Adrenal gland (tissue), 9 donors: ENCODE measurements at regions not wholly inside any gene's neighbourhood (a gene's known extent, or its start where the extent isn't known, plus 50 kb on each side); places are given as distances from the start of the nearest gene placed in this dataset.

Experiments
- DNase-seq, 7 donors: peaks; one replicate each; pipeline ENCODE4 v3.0.0-alpha.2; 2019 to 2020
- H3K27ac ChIP-seq, 5 donors: fragments of 200-600 bp; sonication (generic) in 4 of 5; 1 replicate in 3 of 5; 2 replicates in 2 of 5; pipeline versions ENCODE4 v1.5.1 to v1.8.0; 2016 to 2020; ENCODE audit warnings: mild to moderate bottlenecking in 1 of 5
- H3K27me3 ChIP-seq: fragments of 200-600 bp; 2 replicates; pipeline ENCODE4 v1.8.0; 2021
- H3K36me3 ChIP-seq, 2 donors: fragments of 200-600 bp; replicated peaks in 1 of 2; 1 replicate in 1 of 2; 2 replicates in 1 of 2; pipeline versions ENCODE4 v1.5.1 to v1.8.0; 2018 to 2022
- H3K4me1 ChIP-seq, 2 donors: fragments of 200-600 bp; replicated peaks in 1 of 2; 1 replicate in 1 of 2; 2 replicates in 1 of 2; pipeline versions ENCODE4 v1.5.1 to v1.8.0; 2018 to 2021
- H3K4me3 ChIP-seq, 4 donors: fragments of 200-600 bp; sonication (generic) in 3 of 4; one replicate each; pipeline ENCODE4 v1.5.1; 2016 to 2018
- H3K9me3 ChIP-seq, 3 donors: fragments of 200-600 bp; sonication (generic) in 1 of 3; replicated peaks in 1 of 3; 1 replicate in 2 of 3; 2 replicates in 1 of 3; pipeline versions ENCODE4 v1.5.1 to v1.8.0; 2016 to 2021
- POLR2A ChIP-seq, 2 donors: fragments of 450-650 bp; IDR thresholded peaks; one replicate each; pipeline ENCODE4 v1.6.1; 2017; ENCODE audit warnings: antibody characterized with exemption in 2 of 2, mild to moderate bottlenecking in 2 of 2, moderate library complexity in 1 of 2
- WGBS, 4 donors: extraction: QIAGEN DNeasy Blood & Tissue Kit in 2 of 4; methylation state at CpG; one replicate each; pipeline versions ENCODE4 v1.1.5 to v1.1.7; 2013 to 2017; 5-methylcytosine and 5-hydroxymethylcytosine counted together
- intact Hi-C, 2 donors: fragments of 100-400 bp; cut with DNase I; formaldehyde crosslinking; loops; one replicate each; pipeline versions ENCODE4 v1.14.1 to v1.15.0; 2022 to 2023
- TF ChIP-seq, protein P1 (sequence below), 6 experiments: fragments of 450-650 bp in 4 of 6; fragments of 200-600 bp in 2 of 6; sonication (generic) in 1 of 6; IDR thresholded peaks; 1 replicate in 5 of 6; 2 replicates in 1 of 6; pipeline versions ENCODE4 v1.5.1 to v1.8.0; 2016 to 2021; ENCODE audit warnings: antibody characterized with exemption in 6 of 6, mild to moderate bottlenecking in 2 of 6, moderate library complexity in 1 of 6
- donor health status: healthy with polysubstance abuse.
- donor health status: Bipolar disorder and iron deficiency.
- donor health status: DM: yes; HTN: yes; CAD: no.
- donor health status: DM: no; HTN: no; CAD: no.
- donor health status: DM: no; HTN: no; CAD: no.

DNA sequence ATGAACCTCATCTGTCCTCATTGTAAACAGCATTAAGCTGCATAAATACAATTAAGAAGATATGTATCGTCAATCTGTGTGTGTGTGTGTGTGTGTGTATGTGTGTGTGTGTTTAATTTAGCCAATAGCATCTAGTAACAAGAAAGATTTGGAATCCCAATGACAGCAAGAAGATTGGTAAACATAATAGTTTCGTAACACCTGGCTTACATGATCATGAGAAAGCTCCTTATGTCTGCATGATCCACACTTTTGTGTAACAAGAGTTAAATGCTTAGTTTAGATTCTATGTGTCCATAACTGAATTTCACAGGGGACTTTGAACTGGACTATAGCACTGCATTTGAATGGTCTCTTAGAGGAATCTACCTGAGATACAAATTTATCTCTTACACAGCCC is 191.0 kb upstream of the BET1 start:
- DNase-seq: no peak
- WGBS, 4 donors: 87 to 95% (median 91%) methylated on average over 2 of the region's 2 CpGs

DNA sequence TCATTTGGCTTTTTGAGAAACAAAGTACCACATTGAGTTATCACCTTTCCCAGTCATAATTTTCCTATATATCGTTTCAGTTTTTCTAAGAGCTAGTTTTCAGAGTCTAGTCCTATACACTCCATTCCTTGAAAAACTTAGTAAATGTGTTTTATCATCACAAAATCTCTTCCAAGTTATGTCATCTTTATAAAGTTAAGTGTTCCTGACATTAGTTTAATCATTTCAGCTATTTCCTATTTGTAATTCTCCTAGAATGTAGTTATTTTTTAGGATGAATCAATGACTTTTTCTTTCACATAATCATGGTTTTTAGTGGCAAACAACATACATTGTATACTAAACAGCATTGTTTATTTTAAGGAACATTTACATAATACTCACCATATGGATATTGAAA is 191.7 kb upstream of the BET1 start:
- Histone ChIP-seq H3K9me3 (no peaks in the 10 kb centered on the region), H3K36me3 (no peaks in the 10 kb centered on the region), H3K27ac (no peak overlapping the region), H3K27me3 (no peaks in the 10 kb centered on the region), H3K4me3 (no peak overlapping the region), H3K4me1 (peaks cover 0 to under 1% of the 10 kb centered on the region in 2 donors)
- TF ChIP-seq, protein P1, sequence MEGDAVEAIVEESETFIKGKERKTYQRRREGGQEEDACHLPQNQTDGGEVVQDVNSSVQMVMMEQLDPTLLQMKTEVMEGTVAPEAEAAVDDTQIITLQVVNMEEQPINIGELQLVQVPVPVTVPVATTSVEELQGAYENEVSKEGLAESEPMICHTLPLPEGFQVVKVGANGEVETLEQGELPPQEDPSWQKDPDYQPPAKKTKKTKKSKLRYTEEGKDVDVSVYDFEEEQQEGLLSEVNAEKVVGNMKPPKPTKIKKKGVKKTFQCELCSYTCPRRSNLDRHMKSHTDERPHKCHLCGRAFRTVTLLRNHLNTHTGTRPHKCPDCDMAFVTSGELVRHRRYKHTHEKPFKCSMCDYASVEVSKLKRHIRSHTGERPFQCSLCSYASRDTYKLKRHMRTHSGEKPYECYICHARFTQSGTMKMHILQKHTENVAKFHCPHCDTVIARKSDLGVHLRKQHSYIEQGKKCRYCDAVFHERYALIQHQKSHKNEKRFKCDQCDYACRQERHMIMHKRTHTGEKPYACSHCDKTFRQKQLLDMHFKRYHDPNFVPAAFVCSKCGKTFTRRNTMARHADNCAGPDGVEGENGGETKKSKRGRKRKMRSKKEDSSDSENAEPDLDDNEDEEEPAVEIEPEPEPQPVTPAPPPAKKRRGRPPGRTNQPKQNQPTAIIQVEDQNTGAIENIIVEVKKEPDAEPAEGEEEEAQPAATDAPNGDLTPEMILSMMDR (IDR thresholded peaks at IDR 0.05): no peak
- TF ChIP-seq POLR2A (IDR thresholded peaks at IDR 0.05): no peak
- WGBS, 4 donors: 86 to 97% (median 89%) methylated on average over 1 of the region's 1 CpG
- DNase-seq: no peak
- intact Hi-C loops: no loop called here

More for the DNA sequence above, 191.0 kb upstream of the BET1 start:
- intact Hi-C loops: no loop called here
- H3K4me3 ChIP-seq: no peak overlapping the region
- no peak overlapping the region for H3K27ac ChIP-seq
- no peaks in the 10 kb centered on the region for H3K27me3 ChIP-seq
- no peaks in the 10 kb centered on the region for H3K36me3 ChIP-seq
- no peaks in the 10 kb centered on the region for H3K9me3 ChIP-seq
- H3K4me1 ChIP-seq: peaks cover 0 to 5% of the 10 kb centered on the region in 2 donors
- TF ChIP-seq, protein P1 (IDR thresholded peaks at IDR 0.05): no peak
- no peak for TF ChIP-seq POLR2A (IDR thresholded peaks at IDR 0.05)

DNA sequence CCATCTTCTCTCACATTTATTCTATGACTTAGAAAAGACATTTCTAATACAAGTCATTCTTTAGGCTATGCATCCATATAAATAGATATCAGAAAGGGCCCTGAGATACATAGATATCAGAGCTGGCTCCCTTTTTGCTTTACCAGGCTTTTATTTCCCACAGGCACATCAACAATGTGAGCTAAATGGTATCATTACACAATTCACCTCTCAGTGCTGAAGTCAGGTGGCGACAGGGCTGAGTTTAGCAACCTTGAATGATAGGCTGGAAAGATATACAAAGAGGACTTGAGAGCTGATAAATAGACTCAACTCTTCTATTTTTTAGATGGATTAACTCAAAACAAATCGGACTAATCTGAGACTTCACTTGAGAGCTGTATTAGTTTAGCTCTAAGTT is 189.2 kb upstream of the COL1A2 start:
- intact Hi-C loops: no loop called here
- WGBS, 4 donors: 47 to 64% (median 53%) methylated on average over 2 of the region's 2 CpGs

DNA sequence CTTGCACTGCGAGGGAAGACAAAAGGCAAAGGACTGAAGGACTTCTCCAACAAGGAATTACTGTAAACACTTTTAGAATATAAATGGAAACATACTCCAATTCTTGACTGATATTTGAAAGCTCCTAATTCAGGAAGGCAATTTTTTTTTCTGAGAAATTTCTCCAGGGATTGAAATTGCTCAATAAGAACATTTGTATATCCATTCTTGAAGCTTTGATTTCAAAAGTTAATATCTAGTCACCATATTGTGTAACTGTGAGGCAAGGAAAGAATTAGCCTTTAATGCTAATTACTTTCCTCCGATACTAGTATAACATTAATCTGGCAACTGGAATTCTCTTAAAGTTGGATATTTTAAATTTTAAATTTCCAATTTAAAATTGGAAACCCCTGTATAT is 188.4 kb upstream of the COL1A2 start:
- no peak overlapping the region for H3K4me3 ChIP-seq

More for the DNA sequence above, 189.2 kb upstream of the COL1A2 start:
- H3K4me3 ChIP-seq: no peak overlapping the region
- no peaks in the 10 kb centered on the region for H3K4me1 ChIP-seq
- no peaks in the 10 kb centered on the region for H3K27me3 ChIP-seq
- DNase-seq: peak in 3 of 7 donors; percentile 9 to 33 (median 14)
- H3K36me3 ChIP-seq: no peaks in the 10 kb centered on the region
- no peak overlapping the region for H3K27ac ChIP-seq
- no peak for TF ChIP-seq POLR2A (IDR thresholded peaks at IDR 0.05)
- TF ChIP-seq, protein P1 (IDR thresholded peaks at IDR 0.05): no peak
- no peaks in the 10 kb centered on the region for H3K9me3 ChIP-seq

More for the DNA sequence above, 188.4 kb upstream of the COL1A2 start:
- DNase-seq: no peak
- intact Hi-C loops: no loop called here
- H3K36me3 ChIP-seq: no peaks in the 10 kb centered on the region
- no peaks in the 10 kb centered on the region for H3K27me3 ChIP-seq
- 87 to 90% (median 89%) methylated on average over 2 of the region's 2 CpGs for WGBS, 4 donors
- no peak overlapping the region for H3K27ac ChIP-seq
- H3K9me3 ChIP-seq: no peaks in the 10 kb centered on the region
- no peak for TF ChIP-seq POLR2A (IDR thresholded peaks at IDR 0.05)
- TF ChIP-seq, protein P1 (IDR thresholded peaks at IDR 0.05): no peak
- H3K4me1 ChIP-seq: no peaks in the 10 kb centered on the region
